HK-2 (cell line): ENCODE measurements at regions not wholly inside any gene's neighbourhood (a gene's known extent, or its start where the extent isn't known, plus 50 kb on each side); places are given as distances from the start of the nearest gene placed in this dataset.

Experiments used
- DNase-seq: peaks from one replicate; pipeline ENCODE4 v3.0.0-alpha.2; 2018; ENCODE audit not compliant: unreplicated experiment

DNA sequence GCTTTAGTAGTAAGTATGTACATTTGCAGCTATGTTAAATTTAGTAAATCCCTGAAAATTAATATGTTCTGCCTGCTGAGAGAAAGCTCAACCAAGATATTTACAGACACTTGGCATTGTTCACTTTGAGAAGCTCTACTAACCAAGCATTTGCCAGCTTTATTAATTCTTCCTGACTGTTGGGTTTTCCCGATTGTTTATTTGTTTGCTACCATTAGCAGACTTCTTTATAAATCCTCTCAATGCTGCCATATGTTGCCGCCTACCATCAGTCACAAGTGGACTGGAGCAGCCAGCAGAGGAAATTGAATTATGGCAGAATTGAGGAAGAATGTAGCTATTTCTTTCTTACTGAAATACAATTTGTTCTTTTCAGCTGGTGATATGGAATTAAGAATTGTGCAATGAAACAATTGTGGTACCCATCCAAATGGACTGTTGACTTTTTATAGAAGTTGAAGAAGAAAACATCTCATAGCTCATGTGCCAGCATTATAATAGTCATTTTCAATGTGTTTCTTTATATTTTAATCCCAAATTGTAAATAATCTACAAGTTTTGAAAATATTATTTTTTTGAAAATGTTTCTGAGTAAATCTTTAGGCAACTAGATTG is 588.7 kb upstream of the CDH6 start:
- DNase-seq: no peak

DNA sequence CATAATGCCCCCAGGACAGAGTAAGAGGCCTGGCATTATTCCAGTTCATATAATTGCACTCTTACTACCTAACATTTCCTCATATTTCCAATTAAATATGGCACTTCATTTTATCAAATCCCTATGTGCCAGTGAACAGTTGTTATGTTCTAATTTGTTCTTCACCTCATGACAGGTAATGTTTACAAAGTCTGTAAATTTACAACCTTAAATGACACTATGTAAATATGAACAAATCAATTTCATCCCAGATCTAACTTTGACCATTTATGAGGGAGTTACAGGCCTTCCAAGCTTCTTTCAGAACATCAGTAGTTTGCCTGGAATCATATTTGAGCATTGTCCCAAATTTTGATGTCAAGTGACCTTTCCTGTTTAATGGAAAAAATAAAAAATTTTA is 592.6 kb upstream of the CDH6 start:
- DNase-seq: no peak

DNA sequence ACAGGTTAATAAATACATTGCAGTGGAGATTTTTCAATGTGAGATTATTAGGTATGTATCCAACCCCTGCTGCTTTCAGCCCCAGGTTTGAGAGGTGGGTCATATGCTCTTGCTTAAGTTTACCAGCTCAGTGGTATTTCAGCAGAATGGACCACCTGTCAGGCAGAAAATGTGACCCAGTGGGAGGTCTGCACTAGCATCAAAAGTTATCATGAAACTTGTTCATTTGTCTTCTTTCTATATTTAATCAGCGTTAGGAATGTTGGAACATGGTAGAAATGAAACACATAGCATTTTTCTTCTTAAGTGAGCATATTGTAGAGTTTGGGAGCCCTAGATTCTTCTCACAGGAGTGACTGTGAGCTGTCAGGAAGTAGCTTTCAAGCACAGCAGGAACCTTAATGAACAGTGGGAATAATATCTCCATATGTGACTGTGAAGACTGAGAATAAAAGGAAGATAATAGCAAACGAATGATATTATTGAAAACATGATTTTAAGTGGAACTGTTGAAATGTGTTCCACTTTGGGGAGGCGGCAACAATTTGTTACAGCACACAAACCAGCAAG is 596.9 kb upstream of the CDH6 start:
- no peak for DNase-seq

DNA sequence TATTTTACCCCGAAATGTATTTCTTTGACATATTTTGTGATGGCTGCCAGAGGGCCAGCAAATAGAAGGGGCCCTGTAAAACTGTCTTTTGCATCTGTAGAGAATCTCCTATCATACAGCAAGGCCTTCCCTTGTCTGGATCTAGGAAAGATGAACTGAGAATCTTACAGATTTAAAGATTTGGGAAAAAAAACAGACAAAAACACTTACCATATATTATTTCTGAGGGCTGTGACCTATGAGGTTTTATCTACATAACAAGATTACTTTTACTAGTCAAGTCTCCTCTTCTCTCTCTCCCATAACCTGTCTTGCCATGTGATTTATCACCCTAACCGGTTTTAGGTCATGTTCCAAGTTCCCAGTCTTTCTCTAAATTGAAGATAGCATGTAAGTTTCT is 599.2 kb upstream of the CDH6 start:
- no peak for DNase-seq

DNA sequence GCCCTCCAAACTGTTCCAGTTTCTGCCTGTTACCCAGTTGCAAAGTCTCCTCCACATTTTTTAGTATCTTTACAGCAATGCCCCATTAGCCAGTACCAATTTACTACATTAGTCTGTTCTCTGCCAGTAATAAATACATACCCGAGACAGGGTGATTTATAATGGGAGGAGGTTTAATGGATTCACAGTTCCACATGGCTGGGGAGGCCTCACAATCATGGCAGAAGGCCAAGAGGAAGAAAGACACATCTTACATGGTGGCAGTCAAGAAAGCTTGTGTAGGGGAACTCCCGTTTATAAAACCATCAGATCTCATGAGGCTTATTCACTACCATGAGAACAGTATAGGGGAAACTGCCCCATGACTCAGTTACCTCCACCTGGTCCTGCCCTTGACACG is 600.7 kb upstream of the CDH6 start:
- no peak for DNase-seq

DNA sequence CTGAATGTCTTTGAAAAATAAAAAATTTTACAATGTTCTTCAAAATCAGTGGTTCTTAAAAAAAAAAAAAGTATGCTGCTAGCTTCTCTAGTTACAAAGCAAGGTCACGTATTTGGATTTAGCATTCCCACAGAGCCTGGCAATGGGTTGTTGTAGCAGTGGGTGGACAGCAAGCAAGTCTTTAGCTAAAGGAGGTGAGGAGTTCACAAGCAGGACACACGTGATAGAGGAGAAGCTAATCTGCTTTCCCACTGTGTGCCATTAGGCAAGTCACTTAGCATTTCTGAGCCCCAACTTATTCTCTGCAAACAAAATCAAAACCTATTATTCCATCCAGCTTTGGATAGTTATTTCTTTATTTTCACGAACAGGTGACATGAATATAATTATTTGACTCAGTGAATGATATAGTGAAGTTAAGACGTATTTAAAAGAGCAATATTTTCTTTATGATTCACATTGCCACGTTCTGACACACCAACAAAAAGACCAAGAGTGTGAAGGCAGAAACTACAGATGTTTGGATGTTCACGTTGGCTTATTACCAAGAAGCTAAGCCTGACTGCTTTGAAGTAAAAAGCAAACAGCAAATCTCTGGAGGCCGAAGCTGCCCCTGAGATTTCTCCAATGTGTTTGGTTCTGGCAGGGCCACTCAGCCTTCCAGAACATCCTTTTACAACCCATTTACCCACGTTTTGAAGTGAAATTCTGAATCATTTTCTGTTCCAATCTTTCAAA is 612.1 kb upstream of the CDH6 start:
- DNase-seq: no peak

DNA sequence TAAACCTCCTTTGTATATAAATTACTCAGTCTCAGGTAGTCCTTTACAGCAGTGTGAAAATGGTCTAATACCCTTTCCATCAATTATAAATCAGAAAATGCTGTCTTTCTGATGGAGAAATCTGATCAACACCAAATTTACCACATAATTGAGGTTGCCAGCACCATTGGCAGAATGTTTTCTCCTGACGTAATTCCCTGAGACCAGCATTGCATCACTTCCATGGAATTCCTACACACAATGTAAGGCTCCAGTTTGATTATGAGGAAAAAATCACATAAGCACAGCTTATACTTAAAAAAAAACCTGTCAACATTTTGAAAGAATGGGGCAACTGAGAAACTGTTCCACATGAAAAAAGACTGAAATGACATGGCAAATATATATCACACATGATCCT is 618.7 kb upstream of the CDH6 start:
- no peak for DNase-seq

DNA sequence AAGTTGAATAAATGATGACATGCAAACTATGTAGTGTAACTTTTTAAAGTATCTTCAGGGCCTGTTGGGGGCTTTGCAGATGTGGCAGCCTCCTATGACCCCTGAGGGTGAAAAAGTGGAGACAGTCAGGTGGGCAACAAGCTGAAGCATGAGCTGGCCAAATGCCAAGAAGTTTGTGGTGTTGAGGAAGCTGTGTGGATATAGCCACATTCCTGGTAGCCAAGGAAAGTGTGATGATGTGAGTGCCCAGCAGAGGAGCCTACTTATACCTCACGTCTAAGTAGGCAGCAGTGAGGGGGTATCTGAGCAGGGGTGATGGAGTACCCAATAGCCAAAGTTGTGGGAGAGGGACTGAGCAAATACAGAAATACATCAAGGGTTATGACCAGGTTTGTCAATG is 621.2 kb upstream of the CDH6 start:
- DNase-seq: peak; percentile 7

DNA sequence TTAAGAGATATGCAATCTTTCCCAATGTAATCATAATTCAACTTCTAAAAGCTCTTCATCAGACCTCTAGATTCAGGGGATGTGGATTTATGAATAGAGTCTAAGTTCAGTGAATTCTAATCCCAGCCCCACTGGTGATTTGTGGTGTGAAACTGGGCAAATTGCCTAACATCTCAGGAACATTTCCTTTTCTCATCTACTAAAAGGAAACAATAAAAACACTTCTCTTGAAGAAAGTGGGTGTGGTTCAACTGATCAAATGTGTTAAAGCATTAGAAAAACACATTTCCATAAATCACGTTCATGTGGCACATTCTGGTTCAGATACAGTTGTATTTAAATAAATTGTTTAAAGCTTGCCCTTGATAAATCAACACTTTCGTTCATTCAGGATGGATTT is 631.7 kb upstream of the CDH6 start:
- DNase-seq: no peak

DNA sequence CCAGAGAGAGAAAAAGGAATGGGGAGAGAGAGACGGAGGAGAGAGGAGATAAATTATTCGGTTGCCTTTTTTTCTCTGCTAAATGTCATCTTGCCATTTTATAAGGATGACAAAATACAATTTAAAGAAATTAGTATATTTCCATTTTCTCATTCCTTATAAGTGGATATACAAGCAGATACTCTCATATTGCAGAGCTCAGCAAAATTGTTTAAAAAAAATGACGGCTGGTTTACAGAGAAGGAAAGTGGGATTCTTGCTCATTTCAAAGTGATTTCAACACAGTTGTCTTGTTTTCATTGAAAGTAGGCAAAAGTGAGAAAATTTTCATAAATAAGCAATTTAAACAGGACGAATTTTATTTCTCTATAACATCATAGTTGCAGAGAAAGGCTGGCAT is 641.9 kb upstream of the CDH6 start:
- no peak for DNase-seq

DNA sequence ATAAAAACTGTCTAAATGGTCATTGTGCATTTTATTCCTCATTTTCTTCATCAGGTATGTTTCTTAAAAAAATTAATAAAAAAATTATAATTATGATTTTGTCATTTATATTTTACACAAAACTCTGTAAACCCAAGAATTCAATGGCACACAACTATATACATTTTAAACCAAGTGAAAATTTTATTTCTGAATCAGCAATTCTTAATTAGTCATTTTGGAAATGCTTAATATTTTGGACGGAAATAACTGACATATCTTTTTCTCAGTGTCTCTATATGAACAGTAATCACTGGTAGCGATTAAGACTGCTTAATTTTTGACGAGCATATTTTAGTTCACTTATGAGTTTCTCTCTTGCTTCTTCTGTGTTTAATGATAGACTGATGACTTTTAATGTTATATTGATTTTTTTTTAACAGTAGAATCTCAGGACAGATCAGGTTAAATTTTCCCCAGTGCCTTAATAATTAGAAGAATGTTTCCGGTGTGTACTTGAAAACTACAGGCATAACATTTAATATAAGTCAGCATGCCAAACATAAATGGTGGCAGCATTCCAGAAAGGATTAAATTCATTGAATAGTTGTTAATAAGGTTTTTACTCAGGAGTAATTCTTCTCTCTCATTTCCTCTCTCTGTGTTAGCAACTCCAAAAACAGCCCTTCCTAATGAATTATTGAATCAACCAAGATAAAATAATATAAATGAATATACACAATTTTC is 644.7 kb upstream of the CDH6 start:
- DNase-seq: no peak

DNA sequence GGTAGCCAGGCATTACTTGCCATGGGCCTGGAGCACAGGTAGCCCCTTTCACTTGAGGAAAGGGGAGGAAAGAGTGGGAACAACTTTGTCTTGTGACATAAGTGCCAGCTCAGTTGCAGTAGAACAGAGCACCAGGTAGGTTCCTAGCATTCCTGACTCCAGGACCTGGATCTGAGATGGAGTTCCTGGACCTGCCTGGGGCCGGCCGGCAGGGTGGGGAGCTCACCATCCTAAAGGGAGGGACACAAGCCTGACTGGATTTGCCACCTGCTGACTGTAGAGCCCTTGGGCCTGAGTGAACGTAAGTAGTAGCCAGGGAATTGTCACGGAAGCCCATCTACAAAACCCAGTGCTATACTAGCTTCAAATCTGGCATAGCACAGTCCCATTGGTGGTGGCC is 653.3 kb upstream of the CDH6 start:
- DNase-seq: no peak

DNA sequence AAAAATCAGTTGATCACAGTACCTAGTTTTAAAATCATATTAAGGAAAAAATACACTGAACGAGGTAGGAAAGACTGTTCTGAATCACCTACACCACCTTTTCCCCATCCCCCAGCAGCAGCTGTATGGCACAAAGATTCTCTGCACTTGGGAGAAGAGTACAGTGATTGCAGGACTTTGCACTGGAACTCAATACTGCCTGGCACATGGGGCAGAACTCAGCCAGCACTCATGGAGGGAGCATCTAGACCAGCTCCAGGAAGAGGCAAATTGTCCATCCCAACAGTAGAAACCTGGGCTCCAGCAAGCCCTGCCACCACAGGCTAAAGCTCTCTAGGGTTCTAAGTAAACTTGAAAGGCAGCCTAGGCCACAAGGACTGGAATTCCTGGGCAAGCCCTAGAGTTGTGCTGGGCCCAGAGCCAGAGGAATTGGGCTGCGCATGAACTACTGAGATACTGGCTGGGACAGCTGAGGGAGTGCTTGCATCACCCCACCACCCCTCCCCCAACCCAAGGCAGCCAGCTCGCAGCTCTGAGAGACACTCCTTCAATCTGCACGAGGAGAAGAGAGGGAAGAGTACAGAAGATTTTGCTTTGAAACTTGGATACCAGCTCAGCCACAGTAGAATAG is 654.4 kb upstream of the CDH6 start:
- no peak for DNase-seq

DNA sequence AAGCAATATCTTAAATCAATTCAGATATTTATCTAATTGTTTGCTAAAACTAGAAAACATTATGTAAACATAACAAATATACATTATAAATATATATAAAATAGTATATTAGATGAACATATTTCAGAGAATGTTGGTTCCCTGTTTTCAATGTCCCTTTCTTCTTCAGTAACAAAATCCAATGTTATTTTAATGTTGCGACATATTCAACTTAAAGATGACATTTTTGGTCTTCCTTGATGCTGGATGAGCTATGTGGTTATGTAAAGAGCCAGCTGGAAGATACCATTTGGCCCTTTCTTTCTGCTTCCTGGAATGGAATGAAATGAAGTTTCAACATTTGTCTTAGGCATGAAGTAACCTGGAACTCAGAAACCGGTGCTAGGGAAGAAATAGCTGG is 668.1 kb upstream of the CDH6 start:
- DNase-seq: no peak

DNA sequence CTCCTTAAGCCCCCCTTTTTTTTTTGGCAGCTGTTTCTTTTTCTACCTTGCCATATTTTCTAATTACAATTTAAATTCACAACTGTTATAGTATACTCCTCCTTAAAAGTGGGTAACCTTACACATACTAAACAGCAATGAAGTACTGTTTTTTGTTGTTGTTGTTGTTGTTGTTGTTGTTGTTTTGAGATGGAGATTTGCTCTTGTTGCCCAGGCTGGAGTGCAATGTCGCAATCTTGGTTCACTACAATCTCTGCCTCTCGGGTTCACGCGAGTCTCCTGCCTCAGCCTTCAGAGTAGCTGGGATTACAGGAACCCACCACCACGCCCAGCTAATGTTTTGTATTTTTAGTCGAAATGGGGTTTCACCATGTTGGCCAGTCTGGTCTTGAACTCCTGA is 669.1 kb upstream of the CDH6 start:
- DNase-seq: no peak

DNA sequence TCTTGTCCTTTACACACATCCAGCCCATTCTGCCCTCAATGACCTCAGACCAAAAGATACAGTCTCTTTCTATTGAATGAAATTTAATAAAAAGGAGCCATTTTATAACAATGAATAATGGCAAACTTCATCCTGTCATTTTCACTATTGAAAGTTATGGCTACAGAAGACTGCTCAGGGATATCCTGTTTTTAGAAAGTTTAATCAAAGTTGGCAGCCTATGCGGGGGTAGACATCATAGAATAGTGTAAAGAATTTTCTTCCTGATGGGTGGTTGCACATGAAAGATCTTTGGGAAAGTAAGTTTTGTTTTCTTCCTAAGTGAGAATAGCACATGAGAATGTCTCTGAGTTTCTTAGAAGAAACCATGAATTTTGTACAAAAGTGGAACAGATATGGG is 670.4 kb upstream of the CDH6 start:
- DNase-seq: no peak

DNA sequence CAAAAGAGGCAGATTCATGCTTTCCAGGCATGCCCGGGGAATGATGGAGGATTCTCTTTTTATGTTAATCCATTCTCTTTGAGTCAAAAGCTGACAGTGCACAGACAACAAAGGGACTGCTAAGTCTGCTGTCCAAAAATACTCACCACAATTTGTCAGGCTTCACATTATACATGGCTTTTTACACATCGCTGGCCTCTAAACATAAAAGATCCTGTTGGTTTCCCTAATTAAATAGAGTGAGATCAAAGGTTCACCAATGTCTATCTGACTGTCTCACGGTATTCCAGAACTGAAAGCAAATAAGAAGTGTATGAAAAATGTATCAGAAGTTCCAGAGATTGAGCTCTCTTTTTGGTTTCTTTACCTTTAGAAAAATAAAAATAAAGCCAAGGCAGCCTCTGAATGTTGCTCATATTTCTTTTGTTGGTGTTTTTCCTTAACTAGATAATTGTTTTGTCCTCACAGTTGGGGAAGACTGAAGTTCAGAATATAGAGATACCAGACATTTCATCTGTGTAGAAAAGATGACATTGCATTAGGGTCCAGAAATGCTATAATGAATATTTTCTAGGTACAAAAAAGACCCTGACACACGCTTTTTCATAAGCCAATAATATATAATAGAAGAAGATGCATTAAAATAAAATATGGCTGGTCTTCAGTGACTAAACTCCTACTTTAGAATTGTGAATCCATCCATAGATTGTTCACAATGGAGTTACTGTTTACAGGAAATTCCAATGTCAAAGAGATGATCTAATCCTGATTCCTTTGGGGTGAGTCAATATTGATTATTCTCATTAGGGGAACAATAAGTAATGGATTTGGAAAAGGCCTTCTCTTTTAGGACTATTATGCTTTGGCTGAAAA is 688.2 kb upstream of the CDH6 start:
- DNase-seq: no peak

DNA sequence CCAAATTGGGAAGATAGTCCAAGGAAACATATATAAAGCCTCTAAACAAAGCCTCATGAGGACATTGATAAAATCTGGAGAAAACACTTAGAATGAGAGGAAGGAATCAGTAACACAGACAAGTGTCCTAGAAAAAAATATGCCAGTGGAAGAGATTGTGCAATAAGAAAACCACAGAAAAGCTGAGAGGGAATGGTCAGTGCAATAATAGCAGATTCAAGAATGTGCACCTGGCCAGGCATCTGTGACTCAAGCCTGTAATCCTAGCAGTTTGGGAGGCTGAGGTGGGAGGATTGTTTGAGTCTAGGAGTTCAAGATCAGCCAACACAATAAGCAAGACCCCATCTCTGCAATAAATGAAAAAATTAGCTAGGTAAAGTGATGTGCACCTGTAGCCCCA is 691.2 kb upstream of the CDH6 start:
- peak; percentile 16 for DNase-seq

DNA sequence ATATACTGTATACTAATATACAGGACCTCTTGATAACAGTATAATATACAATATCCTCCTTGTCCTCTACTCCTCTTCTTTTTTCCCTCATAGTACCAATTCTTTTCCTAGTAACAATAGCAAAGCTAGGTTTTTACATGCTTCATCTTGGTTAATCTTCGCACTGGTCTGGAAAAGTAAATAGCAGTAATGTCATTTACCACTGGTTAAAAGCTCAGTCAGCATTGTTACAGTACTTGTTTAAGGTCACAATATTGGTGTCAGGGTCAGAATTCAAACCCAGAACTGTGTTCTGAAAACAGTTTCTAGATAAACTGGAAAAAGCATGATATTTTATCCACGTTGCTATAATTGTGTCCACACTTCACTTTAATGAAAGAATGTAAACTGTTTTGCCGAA is 692.4 kb upstream of the CDH6 start:
- DNase-seq: no peak

DNA sequence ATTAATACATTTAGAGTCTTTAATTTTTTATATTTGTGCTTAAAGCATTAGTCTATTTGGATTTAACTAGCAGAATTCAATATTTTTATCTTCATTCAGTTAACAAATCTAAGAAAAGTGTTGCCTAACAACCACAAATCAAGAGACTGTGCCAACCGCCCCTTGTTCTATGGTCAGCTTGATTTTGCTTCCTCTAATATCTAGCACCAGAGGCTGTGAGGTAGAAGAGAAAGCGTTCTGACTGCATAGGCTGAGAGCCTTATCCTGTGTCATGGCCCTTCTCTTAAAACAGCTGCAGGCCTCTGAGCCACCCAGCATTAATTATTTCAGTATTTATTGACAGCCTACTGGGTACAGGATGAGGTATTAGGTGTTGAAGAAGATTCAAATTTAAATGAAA is 693.0 kb upstream of the CDH6 start:
- no peak for DNase-seq

DNA sequence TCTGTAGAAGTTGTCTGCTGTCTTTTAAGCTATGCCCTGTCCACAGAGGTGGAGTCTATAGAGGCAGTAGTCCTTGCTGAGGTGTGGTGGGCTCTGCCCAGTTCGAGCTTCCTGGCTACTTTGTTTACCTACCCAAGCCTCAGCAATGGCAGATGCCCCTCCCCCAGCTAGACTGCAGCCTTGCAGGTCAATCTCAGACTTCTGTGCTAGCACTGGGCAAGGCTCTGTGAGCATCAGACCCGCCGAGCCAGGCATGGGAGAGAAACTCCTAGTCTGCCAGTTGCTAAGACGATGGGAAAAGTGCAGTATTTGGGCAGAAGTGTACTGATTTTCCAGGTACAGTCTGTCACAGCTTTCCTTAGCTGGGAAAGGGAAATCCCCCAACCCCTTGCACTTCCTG is 694.1 kb upstream of the CDH6 start:
- DNase-seq: no peak

DNA sequence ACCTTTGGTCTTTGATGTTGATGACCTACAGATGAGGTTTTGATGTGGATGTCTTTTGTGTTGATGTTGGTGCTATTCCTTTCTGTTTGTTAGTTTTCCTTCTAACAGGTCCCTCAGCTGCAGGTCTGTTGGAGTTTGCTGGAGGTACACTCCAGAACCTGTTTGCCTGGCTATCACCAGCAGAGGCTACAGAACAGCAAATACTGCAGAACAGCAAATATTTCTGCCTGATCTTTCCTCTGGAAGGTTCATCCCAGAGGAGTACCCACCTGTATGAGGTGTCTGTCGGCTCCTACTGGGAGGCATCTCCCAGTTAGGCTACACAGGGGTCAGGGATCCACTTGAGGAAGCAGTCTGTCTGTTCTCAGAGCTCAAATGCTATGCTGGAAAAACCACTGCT is 694.5 kb upstream of the CDH6 start:
- no peak for DNase-seq
